ENCODE measurements at regions not wholly inside any gene's neighbourhood (a gene's known extent, or its start where the extent isn't known, plus 50 kb on each side); places are given as distances from the start of the nearest gene placed in this dataset.
"Not testable (repeated sequence)": the region's sequence is repeated elsewhere in the genome, so short reads cannot be mapped to it uniquely, and the experiment has no call there.

DNA sequence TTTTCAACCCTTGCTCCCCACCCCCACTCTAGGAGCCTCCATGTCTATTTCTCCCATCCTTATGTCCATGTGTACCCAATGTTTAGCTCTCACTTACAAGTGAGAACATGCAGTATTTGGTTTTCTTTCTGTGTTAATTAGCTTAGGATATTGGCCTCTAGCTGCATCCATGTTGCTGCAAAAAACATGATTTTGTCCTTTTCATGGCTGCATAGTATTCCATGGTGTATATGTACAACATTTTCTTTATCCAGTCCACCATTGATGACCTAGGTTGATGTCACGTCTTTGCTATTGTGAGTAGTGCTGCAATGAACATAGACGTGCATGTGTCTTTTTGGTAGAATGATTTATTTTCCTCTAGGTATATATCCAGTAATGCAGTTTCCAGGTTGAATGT lies 472.8 kb downstream of the ZNF674 start:
- H3K4me3 ChIP-seq (ENCODE audit: low read depth, low read length) = no peak overlapping the region
- DNase-seq (ENCODE audit: low read depth) = no peak

DNA sequence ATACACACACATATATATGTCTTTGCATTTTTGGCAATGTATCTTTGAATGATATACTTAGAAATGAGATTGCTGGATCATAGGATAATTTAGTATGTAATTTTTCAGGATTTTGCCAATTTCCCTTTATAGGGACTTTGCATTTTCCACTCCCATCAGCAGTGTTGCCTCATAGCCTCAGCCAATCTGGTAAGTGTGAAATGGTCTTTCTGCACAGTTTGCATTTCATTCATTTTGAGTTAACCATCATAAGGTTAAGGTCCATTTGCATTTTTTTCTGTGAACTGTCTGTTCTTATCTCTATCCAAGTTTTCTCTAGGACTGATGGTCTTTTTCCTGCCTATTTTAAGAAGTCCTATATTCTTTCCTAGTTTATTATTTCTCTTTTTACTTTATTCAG lies 474.8 kb downstream of the ZNF674 start:
- no peak overlapping the region for H3K4me3 ChIP-seq (ENCODE audit: low read depth, low read length)
- DNase-seq (ENCODE audit: low read depth) = no peak

DNA sequence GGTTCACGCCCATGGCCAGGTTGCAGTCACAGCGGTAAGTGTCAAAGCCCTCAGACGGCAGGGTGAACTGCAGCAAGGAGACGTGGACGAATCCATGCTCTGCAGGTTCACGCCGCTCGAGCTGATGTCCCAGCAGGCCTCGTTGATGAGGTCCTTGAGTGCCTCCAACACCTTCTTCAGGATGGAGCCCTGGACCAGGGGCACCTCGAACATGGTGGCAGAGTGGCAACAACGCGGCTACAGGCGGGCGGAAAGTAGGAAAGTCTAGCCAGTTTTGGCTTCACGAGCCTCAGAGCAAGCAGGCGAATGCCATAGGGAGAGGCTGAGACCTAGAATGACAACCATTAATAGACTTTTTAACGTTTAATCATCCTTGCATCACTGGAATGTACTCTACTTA lies 485.9 kb downstream of the ZNF674 start:
- no peak for DNase-seq (ENCODE audit: low read depth)
- no peak overlapping the region for H3K4me3 ChIP-seq (ENCODE audit: low read depth, low read length)

DNA sequence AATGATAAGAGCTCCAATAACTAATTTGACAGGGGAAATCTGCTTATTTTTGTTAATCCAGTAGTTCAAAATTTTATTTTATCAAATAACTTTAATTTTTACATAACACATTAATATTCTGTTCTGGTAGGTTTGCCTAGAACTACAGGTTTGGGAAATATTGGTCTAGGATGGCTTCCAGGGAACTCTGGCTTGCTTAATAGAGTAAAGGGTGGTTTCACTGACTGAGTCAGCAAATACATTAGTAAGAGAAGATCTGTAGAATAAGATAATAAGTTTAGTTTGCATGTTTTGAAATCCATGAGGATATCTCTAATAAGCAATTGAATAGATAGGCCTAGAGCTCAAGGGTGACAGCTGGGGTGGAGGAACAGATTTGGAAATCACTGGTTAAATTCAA lies 500.7 kb downstream of the ZNF674 start:
- H3K4me3 ChIP-seq (ENCODE audit: low read depth, low read length) = no peak overlapping the region
- DNase-seq (ENCODE audit: low read depth) = no peak

DNA sequence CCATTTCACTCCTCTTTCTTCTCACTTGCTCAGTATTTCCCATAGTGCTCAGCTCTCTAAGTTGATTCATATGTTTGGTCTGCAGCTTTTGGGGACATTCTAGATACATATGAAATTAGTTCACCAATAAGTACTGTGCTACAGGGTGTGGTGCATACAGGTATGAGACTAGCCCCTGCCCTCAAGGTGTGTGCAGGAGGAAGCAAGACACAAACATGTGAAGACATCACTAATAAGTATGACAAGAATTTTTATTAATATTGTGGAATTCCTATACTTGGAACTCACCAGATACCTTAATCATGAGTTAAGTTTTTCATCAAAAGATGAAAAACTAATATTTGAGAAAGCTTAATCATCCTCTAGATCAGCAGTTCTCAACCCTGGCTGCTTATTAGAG lies 505.2 kb downstream of the ZNF674 start:
- no peak for DNase-seq (ENCODE audit: low read depth)

DNA sequence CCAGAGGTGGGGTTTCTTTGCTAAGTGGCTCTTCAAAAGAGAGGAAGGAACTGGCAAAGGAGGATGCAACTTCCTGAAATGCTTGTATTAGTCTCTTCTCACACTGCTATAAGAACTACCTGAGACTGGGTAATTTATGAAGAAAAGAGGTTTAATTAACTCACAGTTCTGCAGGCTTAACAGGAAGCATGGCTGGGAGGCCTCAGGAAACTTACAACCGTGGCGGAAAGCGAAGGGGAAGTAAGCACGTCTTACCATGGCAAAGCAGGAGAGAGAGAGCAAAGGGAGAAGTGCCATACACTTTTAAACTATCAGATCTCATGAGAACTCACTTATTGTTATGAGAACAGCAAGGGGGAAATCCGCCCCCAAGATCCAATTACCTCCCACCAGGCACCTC lies 505.7 kb downstream of the ZNF674 start:
- DNase-seq (ENCODE audit: low read depth) = no peak
- H3K4me3 ChIP-seq (ENCODE audit: low read depth, low read length) = no peak overlapping the region

More for the DNA sequence above, 505.2 kb downstream of the ZNF674 start:
- no peak overlapping the region for H3K4me3 ChIP-seq (ENCODE audit: low read depth, low read length)

DNA sequence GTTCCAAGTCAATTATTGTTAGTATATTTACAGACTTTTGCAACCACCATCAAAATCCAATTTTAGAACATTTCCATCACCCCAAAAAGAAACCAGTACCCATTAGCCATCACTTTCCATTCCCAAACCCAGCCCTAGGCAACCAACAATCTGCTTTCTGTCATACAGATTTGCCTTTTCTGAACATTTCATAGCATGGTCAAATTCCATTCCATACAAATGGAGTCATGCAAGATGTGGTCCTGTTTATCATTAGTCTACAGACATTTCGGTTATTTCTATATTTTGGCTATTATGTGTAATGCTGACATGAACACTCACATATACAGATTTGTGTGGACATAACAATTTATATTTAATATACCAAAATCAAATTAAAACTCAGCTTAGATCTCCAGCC lies 508.7 kb downstream of the ZNF674 start:
- no peak for DNase-seq (ENCODE audit: low read depth)
- no peak overlapping the region for H3K4me3 ChIP-seq (ENCODE audit: low read depth, low read length)

DNA sequence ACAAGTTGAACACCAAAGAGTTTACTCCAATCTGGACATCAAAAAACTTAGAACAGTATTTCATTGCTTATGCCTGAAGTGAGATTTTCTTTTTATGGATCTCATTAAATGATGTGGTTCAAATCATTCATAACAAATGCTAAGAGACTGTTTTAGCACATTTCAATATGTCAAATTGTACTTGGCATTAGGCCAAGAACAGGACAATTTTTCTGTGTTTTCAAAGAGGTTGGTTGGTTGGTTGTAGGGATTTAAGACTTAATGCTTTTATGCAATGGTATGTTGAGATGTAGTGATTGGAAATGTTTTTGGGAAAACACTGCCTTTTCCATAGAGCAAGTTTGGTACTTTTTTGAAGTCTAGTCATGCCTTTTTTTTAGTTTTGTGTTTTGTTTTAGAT lies 510.4 kb downstream of the ZNF674 start:
- no peak for DNase-seq (ENCODE audit: low read depth)
- H3K4me3 ChIP-seq (ENCODE audit: low read depth, low read length) = no peak overlapping the region

DNA sequence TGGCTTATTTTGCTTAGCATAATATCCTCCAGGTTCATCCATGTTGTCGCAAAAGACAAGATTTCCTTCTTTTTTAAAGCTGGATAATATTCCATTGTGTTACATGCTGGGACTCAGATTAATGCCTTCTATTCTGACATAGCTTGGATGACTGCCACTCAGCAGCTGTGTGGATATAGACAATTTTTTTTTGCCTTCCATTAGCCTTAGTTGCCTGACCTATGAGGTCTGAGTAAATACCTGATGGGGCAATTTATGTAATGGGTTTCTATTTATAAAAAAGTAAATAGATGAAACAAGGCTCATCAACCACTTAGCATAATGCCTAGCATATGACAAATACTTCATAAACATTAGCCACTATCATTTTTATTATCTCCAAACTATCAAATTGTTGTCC lies 515.4 kb downstream of the ZNF674 start:
- no peak overlapping the region for H3K4me3 ChIP-seq (ENCODE audit: low read depth, low read length)
- DNase-seq (ENCODE audit: low read depth) = no peak

DNA sequence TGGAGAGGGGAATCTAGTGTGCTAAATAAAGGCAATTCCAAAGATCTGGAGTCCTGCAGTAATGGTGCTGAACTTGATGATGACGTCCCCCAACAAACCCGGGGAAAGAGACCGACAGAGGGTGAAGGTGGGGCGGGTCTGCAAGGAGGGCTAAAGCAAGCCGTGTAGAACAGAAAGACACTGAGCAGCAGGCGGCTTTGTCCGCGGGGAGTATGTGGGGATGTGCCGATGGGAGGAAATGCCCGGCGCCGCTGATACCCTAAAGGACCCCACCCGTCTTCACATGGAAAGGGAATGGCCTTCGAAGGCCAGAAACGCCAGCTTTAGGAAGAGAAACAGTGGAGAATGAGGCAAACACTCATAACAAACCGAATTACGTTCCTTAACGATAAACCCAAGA lies 528.9 kb downstream of the ZNF674 start:
- no peak for DNase-seq (ENCODE audit: low read depth)
- H3K4me3 ChIP-seq (ENCODE audit: low read depth, low read length) = no peak overlapping the region

DNA sequence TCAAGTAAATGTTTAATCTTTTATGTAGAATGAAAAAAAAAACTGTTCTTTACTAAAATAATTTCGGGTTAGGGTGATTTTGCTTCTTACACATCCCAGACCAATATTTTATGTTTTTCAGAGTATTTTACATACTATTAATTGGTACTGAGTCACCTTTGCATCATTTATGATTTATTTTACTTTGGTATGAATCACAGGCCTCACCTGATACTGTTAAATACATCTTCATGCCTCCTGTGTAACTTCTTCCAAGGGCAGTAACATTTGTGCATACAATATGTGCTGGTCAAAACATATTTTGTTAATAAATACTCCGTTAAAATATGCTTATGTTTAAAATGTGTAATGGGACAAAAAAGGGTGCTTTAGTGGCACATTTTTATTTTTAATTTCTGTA lies 529.6 kb downstream of the ZNF674 start:
- no peak overlapping the region for H3K4me3 ChIP-seq (ENCODE audit: low read depth, low read length)
- no peak for DNase-seq (ENCODE audit: low read depth)

DNA sequence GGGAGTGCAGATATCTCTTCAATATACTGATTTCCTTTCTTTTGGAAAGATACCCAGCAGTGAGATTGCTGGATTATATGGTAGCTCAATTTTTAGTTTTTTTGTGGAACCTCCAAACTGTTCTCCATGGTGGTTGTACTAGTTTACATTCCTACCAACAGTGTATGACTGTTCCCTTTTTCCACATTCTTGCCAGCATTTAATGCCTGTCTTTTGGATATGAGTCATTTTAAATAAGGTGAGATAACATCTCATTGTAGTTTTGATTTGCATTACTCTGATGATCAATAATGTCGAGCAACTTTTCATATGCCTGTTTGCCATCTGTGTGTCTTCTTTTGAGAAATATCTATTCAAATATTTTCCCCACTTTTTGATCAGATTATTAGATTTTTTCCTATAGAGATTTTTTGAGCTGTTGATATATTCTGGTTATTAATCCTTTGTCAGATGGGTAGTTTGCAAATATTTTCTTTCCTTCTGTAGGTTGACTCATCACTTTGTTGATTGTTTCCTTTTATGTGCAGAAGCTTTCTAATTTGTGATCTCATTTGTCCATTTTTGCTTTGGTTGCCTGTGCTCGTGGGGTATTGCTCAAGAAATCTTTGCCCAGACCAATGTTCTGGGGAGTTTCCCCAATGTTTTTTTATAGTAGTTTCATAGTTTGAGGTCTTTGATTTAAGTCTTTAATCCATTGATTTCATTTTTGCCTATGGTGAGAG lies 552.7 kb downstream of the ZNF674 start:
- H3K4me3 ChIP-seq (ENCODE audit: low read depth, low read length) = no peak overlapping the region
- DNase-seq (ENCODE audit: low read depth) = no peak

DNA sequence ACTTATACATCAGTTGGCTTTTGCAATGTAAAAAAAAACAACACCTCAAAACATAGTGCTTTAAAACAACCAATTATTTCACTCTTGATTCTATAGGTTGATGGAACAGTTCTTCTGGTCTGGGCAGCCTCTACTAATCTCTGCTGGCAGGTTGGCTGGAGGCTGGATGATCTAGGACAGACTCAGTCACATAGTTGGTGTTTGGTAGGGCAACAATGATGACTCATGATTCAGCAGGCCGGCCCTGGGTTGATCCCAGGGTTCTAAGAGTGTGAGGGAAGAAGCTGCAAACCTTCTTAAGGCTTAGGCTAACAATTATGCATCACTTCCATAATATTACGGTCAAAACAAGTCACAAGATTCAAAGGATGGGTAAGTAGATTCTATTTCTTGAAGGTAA lies 558.2 kb downstream of the ZNF674 start:
- no peak for DNase-seq (ENCODE audit: low read depth)
- no peak overlapping the region for H3K4me3 ChIP-seq (ENCODE audit: low read depth, low read length)

DNA sequence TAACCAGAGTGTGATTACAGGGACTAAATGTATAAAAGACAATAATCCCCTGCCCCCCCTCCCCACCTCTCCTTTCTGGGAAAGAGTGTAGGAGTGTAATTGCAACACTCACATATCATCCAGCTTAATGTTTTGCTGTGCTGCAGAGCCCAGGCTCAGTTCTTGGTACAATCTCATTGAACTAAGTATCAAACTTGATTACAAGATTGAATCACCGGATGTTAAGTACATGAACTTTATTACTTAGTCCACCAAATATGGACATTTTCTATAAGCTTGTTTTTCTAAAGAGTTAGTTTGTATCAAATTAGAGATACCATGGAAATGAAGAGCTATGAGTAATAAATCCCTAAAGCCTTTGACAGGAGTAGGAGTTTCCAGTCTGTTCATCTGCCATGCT lies 559.1 kb downstream of the ZNF674 start:
- H3K4me3 ChIP-seq (ENCODE audit: low read depth, low read length) = no peak overlapping the region
- no peak for DNase-seq (ENCODE audit: low read depth)

DNA sequence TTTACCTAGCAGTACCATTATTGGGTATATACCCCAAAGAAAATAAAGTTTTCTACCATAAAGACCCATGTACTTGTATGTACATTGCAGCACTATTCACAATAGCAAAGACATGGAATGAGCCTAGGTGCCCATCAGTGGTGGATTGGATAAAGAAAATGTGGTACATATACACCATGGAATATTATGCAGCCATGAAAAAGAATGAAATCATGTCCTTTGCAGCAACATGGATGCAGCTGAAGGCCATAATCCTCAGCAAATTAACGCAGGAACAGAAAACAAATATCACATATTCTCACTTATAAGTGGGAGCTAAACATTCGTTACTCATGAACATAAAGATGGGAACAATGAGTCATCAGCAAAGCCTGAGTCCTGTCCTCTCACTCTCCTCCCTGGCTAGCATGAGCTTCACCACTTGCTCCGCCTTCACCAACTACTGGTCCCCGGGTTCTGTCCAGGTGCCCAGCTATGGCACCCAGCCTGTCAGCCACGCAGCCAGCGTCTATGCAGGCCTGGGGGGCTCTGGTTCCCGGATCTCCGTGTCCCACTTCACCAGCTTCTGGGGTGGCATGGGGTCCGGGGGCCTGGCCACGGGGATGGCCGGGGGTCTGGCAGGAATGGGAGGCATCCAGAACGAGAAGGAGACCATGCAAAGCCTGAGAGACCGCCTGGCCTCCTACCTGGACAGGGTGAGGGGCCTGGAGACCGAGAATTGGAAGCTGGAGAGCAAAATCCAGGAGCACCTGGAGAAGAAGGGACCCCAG lies 562.1 kb downstream of the ZNF674 start:
- not testable (repeated sequence) for H3K4me3 ChIP-seq (ENCODE audit: low read depth, low read length); DNase-seq (ENCODE audit: low read depth)

DNA sequence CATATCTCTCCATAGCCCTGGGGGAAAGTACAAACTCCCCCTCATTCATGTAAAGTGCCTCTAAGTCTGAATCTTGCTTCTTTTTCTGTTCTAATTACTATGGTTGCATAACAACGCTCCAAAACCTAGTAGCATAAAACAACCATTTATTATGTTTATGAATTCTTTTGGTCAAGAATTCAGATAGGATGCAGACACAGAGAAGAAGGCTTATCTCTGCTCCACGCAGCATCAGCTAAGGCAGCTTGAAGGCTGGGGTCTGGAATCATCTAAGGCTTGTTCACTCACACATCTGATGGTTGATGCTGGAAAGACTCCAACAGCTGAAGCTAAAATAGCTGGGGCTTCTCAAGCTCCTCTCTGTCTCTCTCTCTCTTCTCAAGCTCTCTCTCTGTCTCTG lies 564.5 kb downstream of the ZNF674 start:
- no peak for DNase-seq (ENCODE audit: low read depth)
- H3K4me3 ChIP-seq (ENCODE audit: low read depth, low read length) = no peak overlapping the region

DNA sequence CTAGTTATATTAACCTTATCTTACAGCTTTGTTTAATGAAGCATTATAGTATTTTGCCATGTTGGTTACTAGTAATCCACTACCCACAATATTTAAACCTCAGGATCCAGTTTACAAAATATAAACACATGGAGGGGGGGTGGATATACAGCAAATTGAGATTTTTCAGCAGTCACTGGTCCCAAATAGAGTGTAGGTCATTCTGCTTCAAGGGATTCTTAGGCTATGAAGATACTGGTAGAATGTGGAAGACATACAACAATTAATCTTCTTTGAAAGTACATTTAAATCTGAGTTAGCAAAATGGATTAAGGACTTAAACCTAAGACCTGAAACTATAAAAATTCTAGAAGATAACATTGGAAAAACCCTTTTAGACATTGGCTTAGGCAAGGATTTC lies 569.6 kb downstream of the ZNF674 start:
- H3K4me3 ChIP-seq (ENCODE audit: low read depth, low read length) = no peak overlapping the region
- no peak for DNase-seq (ENCODE audit: low read depth)

DNA sequence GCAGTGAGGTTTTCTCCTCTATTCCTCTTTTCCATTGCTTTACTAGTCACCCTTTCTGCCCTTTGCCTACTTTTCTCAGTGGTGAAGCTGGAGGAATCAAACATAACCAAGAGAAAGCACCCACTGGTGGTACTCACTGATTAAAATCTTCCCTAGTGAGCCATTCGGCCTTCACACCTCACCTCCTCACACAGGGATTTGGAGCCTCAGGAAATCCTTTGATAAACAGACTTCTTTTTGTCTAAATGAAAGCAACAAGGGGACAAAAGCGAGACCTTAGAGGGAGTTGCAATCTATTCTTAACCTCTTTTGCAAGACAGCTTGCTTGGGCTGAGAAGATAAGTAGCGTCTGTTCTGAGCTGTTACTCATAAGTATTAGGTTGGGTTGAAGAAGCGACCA lies 572.6 kb downstream of the ZNF674 start:
- DNase-seq (ENCODE audit: low read depth) = no peak
- H3K4me3 ChIP-seq (ENCODE audit: low read depth, low read length) = no peak overlapping the region

DNA sequence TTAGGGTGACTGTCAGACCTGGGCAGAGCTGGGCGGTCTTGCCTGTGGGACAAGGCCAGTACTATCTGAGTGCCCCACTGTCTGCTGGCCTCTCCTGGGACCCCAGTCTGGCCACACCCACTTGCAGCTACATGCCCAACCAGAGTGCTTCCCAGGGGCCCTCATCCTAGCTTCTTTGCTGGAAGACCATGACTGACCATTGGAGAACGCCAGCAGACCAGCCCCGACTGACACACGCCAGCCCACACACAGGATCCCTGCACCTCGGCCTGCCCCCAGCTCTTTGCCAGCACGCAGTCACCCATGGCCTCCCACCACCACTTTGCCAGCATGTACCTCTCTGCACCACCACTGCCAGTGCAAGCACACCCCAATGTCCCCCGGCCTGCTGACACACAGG lies 585.7 kb downstream of the ZNF674 start:
- no peak for DNase-seq (ENCODE audit: low read depth)
- no peak overlapping the region for H3K4me3 ChIP-seq (ENCODE audit: low read depth, low read length)

DNA sequence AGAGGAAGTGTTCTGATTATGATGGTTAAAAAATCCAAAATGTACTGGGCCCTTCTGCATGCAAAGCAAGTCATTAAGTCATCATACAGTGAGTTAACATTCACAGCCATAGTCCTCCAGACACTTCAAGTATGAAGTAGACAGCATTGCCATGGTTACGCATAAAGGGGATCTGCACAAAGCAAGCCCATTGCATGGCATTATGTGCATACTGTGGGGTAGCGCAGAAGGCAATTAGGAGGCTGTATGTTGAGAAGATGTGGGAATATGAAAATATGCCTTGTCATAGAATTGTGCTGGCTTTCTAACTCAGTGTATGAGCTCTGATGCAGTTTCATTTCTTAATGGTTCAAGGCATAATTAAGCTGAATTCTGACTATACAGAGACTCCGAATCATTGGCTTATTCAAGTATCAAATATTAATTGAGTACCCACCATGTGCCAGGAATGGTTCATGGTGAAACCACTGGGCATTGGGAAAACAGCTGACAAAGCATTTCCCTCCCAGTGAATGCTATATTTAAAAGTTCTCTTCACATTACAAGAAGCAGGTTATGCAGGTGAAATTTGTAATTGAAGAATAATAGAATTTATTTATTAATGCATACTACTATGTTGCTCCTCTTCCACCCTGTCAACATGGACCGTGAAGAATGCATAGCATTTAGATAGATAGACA lies 588.9 kb downstream of the ZNF674 start:
- no peak overlapping the region for H3K4me3 ChIP-seq (ENCODE audit: low read depth, low read length)
- no peak for DNase-seq (ENCODE audit: low read depth)

DNA sequence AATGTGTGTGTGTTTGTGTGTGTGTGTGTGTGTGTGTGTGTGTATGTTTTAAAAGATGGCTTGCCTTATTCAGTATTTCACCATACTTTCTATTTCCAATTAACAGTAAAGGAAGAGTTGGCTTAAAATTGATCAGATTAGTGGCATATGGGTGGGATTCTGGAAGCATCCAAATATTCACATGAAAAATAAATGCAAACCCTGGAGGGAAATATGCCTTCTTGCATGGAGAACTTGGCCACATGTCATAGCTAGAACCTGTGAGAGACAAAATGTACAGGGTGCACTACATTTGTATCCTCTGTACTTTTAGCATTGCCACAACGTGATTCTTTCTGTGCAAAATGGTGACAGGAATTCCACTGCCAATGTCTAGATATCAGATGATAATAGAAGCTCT lies 589.6 kb downstream of the ZNF674 start:
- H3K4me3 ChIP-seq (ENCODE audit: low read depth, low read length) = no peak overlapping the region
- no peak for DNase-seq (ENCODE audit: low read depth)
